DND-41 (cell line): ENCODE measurements at regions not wholly inside any gene's neighbourhood (a gene's known extent, or its start where the extent isn't known, plus 50 kb on each side); places are given as distances from the start of the nearest gene placed in this dataset.

Experiments
- ATAC-seq: fragments of 200-7000 bp; cut with Tn5 transposase; 3 replicates; pipeline ENCODE4 v1.9.1; 2021; ENCODE audit warnings: low read depth; ENCODE audit not compliant: insufficient read depth
- DNase-seq: peaks from one replicate; pipeline ENCODE4 v3.0.0-alpha.2; 2020
- H2AFZ ChIP-seq: 2 replicates; pipeline ENCODE4 v1.6.0; 2012; ENCODE audit warnings: low read depth, low read length
- H3K27ac ChIP-seq: 2 replicates; pipeline ENCODE4 v1.5.1; 2012; ENCODE audit warnings: low read length, inconsistent platforms
- H3K27me3 ChIP-seq: fragments of 200-600 bp; sonication (generic); 2 replicates; pipeline ENCODE4 v1.6.0; 2012; ENCODE audit warnings: low read length, mild to moderate bottlenecking, inconsistent platforms; ENCODE audit not compliant: insufficient read depth, poor library complexity
- H3K36me3 ChIP-seq: 2 replicates; pipeline ENCODE4 v1.5.1; 2012; ENCODE audit warnings: low read length, inconsistent platforms; ENCODE audit not compliant: insufficient read depth
- H3K4me1 ChIP-seq: 2 replicates; pipeline ENCODE4 v1.5.1; 2012; ENCODE audit warnings: mild to moderate bottlenecking, low read length; ENCODE audit not compliant: insufficient read depth
- H3K4me2 ChIP-seq: 2 replicates; pipeline ENCODE4 v1.6.0; 2012; ENCODE audit warnings: mild to moderate bottlenecking, moderate library complexity, low read length, inconsistent platforms; ENCODE audit not compliant: insufficient read depth
- H3K4me3 ChIP-seq, 2 experiments: fragments of 200-600 bp in 1 of 2; shearing (Covaris generic) in 1 of 2; 2 replicates each; pipeline ENCODE4 v1.5.1; 2012 to 2016; ENCODE audit warnings: inconsistent platforms in 2 of 2, low read length in 2 of 2, mild to moderate bottlenecking in 2 of 2, low read depth in 1 of 2, moderate library complexity in 1 of 2
- H3K79me2 ChIP-seq: 2 replicates; pipeline ENCODE4 v1.6.0; 2012; ENCODE audit warnings: low read length, inconsistent platforms; ENCODE audit not compliant: insufficient read depth
- H3K9ac ChIP-seq: 2 replicates; pipeline ENCODE4 v1.6.0; 2012; ENCODE audit warnings: low read depth, mild to moderate bottlenecking, inconsistent platforms, low read length, moderate library complexity
- H3K9me3 ChIP-seq: 2 replicates; pipeline ENCODE4 v1.5.1; 2012; ENCODE audit warnings: low read length, moderate library complexity, mild to moderate bottlenecking, inconsistent platforms; ENCODE audit not compliant: insufficient read depth, severe bottlenecking
- H4K20me1 ChIP-seq: 2 replicates; pipeline ENCODE4 v1.6.0; 2012; ENCODE audit warnings: low read length; ENCODE audit not compliant: insufficient read depth
- CTCF ChIP-seq: IDR thresholded peaks from 2 replicates; pipeline ENCODE4 v1.5.1; 2012; ENCODE audit warnings: borderline replicate concordance, low read length, moderate library complexity, mild to moderate bottlenecking; ENCODE audit not compliant: poor library complexity, severe bottlenecking; ENCODE audit errors: extremely low read depth
- EZH2 ChIP-seq: IDR thresholded peaks from 3 replicates; pipeline ENCODE4 v1.6.1; 2012; ENCODE audit warnings: borderline replicate concordance, low read depth, mild to moderate bottlenecking, moderate library complexity, low read length, inconsistent platforms; ENCODE audit not compliant: severe bottlenecking

- no peaks in the 10 kb centered on the region for H3K4me1 ChIP-seq
- H3K36me3 ChIP-seq: no peaks in the 10 kb centered on the region
- TF ChIP-seq EZH2: no peak
- no peak overlapping the region for H3K9ac ChIP-seq
- no peak overlapping the region for H3K4me3 ChIP-seq
- H3K27me3 ChIP-seq: no peaks in the 10 kb centered on the region
- H3K27ac ChIP-seq: no peak overlapping the region
- H2AFZ ChIP-seq: no peak overlapping the region
- no peak overlapping the region for H3K4me2 ChIP-seq
- H3K9me3 ChIP-seq: no peaks in the 10 kb centered on the region
- DNase-seq: no peak
- ATAC-seq: no peak
- no peaks in the 10 kb centered on the region for H4K20me1 ChIP-seq
- no peaks in the 10 kb centered on the region for H3K79me2 ChIP-seq
Observed at GRCh38 chr14:98999345-98999744, 272.7 kb downstream of the BCL11B start.

GRCh38 chr14:98999901-99000300 is 272.1 kb downstream of the BCL11B start:
- ATAC-seq (no peak), DNase-seq (no peak)
- Histone ChIP-seq H3K4me3 (no peak overlapping the region), H2AFZ (no peak overlapping the region), H3K27me3 (no peaks in the 10 kb centered on the region), H3K9ac (no peak overlapping the region), H3K9me3 (no peaks in the 10 kb centered on the region), H3K36me3 (no peaks in the 10 kb centered on the region), H4K20me1 (no peaks in the 10 kb centered on the region), H3K4me2 (no peak overlapping the region), H3K27ac (no peak overlapping the region), H3K79me2 (no peaks in the 10 kb centered on the region), H3K4me1 (no peaks in the 10 kb centered on the region)
- TF ChIP-seq EZH2: no peak
- TF ChIP-seq CTCF: no peak

GRCh38 chr14:99001241-99001640 is 270.8 kb downstream of the BCL11B start:
- Histone ChIP-seq H3K79me2 (no peaks in the 10 kb centered on the region), H3K4me2 (no peak overlapping the region), H4K20me1 (no peaks in the 10 kb centered on the region), H3K27ac (no peak overlapping the region), H3K4me3 (no peak overlapping the region), H3K9ac (no peak overlapping the region), H3K27me3 (no peaks in the 10 kb centered on the region), H2AFZ (no peak overlapping the region), H3K36me3 (no peaks in the 10 kb centered on the region), H3K4me1 (no peaks in the 10 kb centered on the region), H3K9me3 (no peaks in the 10 kb centered on the region)
- ATAC-seq (no peak), DNase-seq (no peak)
- TF ChIP-seq EZH2 (no peak), CTCF (no peak)

GRCh38 chr14:99003646-99004045 is 268.4 kb downstream of the BCL11B start:
- Histone ChIP-seq H2AFZ (no peak overlapping the region), H3K4me2 (no peak overlapping the region), H3K9me3 (no peaks in the 10 kb centered on the region), H3K27me3 (no peaks in the 10 kb centered on the region), H3K9ac (no peak overlapping the region), H3K27ac (no peak overlapping the region), H4K20me1 (no peaks in the 10 kb centered on the region), H3K4me3 (no peak overlapping the region), H3K4me1 (no peaks in the 10 kb centered on the region), H3K79me2 (no peaks in the 10 kb centered on the region), H3K36me3 (no peaks in the 10 kb centered on the region)
- no peak for ATAC-seq
- TF ChIP-seq CTCF (no peak), EZH2 (no peak)
- DNase-seq: no peak
